IMR-90 (cell line): ENCODE measurements at regions not wholly inside any gene's neighbourhood (a gene's known extent, or its start where the extent isn't known, plus 50 kb on each side); places are given as distances from the start of the nearest gene placed in this dataset.

ENCODE experiments used
- ATAC-seq: fragments of 200-7000 bp; cut with Tn5 transposase; 2 replicates; pipeline ENCODE4 v1.9.1; 2020; ENCODE audit warnings: low read depth, mild to moderate bottlenecking, moderate library complexity
- BruUV-seq: library from RNA; stranded (reverse); fragments of 400-500 nt; replicated peaks from 2 replicates; lab custom pipeline; 2021; lab: Mats Ljungman, UMichigan
- CTCF ChIA-PET: fragments of 300-600 bp; formaldehyde crosslinking; extraction: SDS; loops from one replicate; lab custom pipeline; 2021; ENCODE audit warnings: antibody characterized with exemption; lab: Yijun Ruan, JAX
- POLR2A ChIA-PET: fragments of 300-600 bp; sonication (Branson Sonifier 250); formaldehyde crosslinking; loops from one replicate; lab custom pipeline; 2022; ENCODE audit warnings: antibody characterized with exemption; ENCODE audit not compliant: unreplicated experiment; lab: Charles Lee
- DNase-seq: peaks from one replicate; pipeline ENCODE4 v3.0.0; 2013
- H2AFZ ChIP-seq: replicated peaks from 2 replicates; pipeline ENCODE3; 2013; ENCODE audit warnings: low read length, mild to moderate bottlenecking; ENCODE audit not compliant: poor library complexity
- H2AK5ac ChIP-seq: 2 replicates; pipeline ENCODE4 v1.6.1; 2013; ENCODE audit warnings: low read depth, low read length, inconsistent platforms
- H2AK9ac ChIP-seq: replicated peaks from 2 replicates; pipeline ENCODE3; 2013; ENCODE audit warnings: mild to moderate bottlenecking, low read depth, low read length, moderate library complexity; ENCODE audit not compliant: poor library complexity
- H2BK120ac ChIP-seq: 2 replicates; pipeline ENCODE4 v1.6.1; 2013; ENCODE audit warnings: low read depth, low read length, inconsistent platforms
- H2BK15ac ChIP-seq: 3 replicates; pipeline ENCODE4 v1.6.1; 2013; ENCODE audit warnings: low read depth, low read length, inconsistent platforms
- H2BK20ac ChIP-seq: 2 replicates; pipeline ENCODE4 v1.6.1; 2013; ENCODE audit warnings: low read depth, mild to moderate bottlenecking, inconsistent platforms, low read length, moderate library complexity
- H2BK5ac ChIP-seq: 2 replicates; pipeline ENCODE4 v1.6.1; 2013; ENCODE audit warnings: mild to moderate bottlenecking, low read depth, low read length, inconsistent platforms; ENCODE audit not compliant: poor library complexity, severe bottlenecking
- H3K14ac ChIP-seq: replicated peaks from 2 replicates; pipeline ENCODE4 v1.6.1; 2013; ENCODE audit warnings: low read depth, low read length, inconsistent platforms
- H3K18ac ChIP-seq: 2 replicates; pipeline ENCODE4 v1.6.1; 2013; ENCODE audit warnings: low read depth, low read length, control low read depth
- H3K23ac ChIP-seq: 2 replicates; pipeline ENCODE4 v1.6.1; 2013; ENCODE audit warnings: low read depth, low read length, inconsistent platforms
- H3K27ac ChIP-seq: 2 replicates; pipeline ENCODE4 v1.5.1; 2013; ENCODE audit warnings: mild to moderate bottlenecking, control low read depth, low read length; ENCODE audit not compliant: insufficient read depth
- H3K27me3 ChIP-seq: 2 replicates; pipeline ENCODE4 v1.6.1; 2013; ENCODE audit warnings: low read length; ENCODE audit not compliant: control insufficient read depth, insufficient read depth
- H3K36me3 ChIP-seq: 2 replicates; pipeline ENCODE4 v1.6.1; 2013; ENCODE audit warnings: low read length, mixed read lengths; ENCODE audit not compliant: control insufficient read depth, insufficient read depth
- H3K4ac ChIP-seq: 2 replicates; pipeline ENCODE4 v1.6.1; 2013; ENCODE audit warnings: low read depth, low read length, inconsistent platforms
- H3K4me1 ChIP-seq: 2 replicates; pipeline ENCODE4 v1.6.1; 2013; ENCODE audit warnings: low read length, mixed read lengths; ENCODE audit not compliant: control insufficient read depth, insufficient read depth
- H3K4me2 ChIP-seq: 2 replicates; pipeline ENCODE4 v1.6.1; 2013; ENCODE audit warnings: low read depth, mild to moderate bottlenecking, control low read depth, low read length, moderate library complexity
- H3K4me3 ChIP-seq: 2 replicates; pipeline ENCODE4 v1.5.1; 2013; ENCODE audit warnings: low read depth, mild to moderate bottlenecking, control low read depth, low read length, moderate library complexity; ENCODE audit not compliant: insufficient read depth
- H3K56ac ChIP-seq: 2 replicates; pipeline ENCODE4 v1.6.1; 2013; ENCODE audit warnings: low read length, inconsistent platforms; ENCODE audit not compliant: insufficient read depth; ENCODE audit errors: extremely low read depth
- H3K79me1 ChIP-seq, 2 experiments: 2 replicates each; pipeline ENCODE4 v1.6.1; 2013; ENCODE audit warnings: low read length in 2 of 2, inconsistent platforms in 1 of 2, low read depth in 1 of 2
- H3K9ac ChIP-seq: 2 replicates; pipeline ENCODE4 v1.6.1; 2013; ENCODE audit warnings: low read depth, low read length, control low read depth
- H3K9me1 ChIP-seq: 2 replicates; pipeline ENCODE4 v1.6.1; 2013; ENCODE audit warnings: low read length, inconsistent platforms; ENCODE audit not compliant: insufficient read depth
- H3K9me3 ChIP-seq: 2 replicates; pipeline ENCODE4 v1.6.1; 2013; ENCODE audit warnings: low read length; ENCODE audit not compliant: control insufficient read depth, insufficient read depth
- H4K20me1 ChIP-seq: 2 replicates; pipeline ENCODE4 v1.6.1; 2013; ENCODE audit warnings: low read length, inconsistent platforms; ENCODE audit not compliant: insufficient read depth
- H4K5ac ChIP-seq: 2 replicates; pipeline ENCODE4 v1.6.1; 2013; ENCODE audit warnings: mild to moderate bottlenecking, low read depth, low read length, control low read depth
- H4K8ac ChIP-seq, 2 experiments: 2 replicates each; pipeline ENCODE4 v1.6.1; 2013; ENCODE audit warnings: low read depth in 2 of 2, low read length in 2 of 2, control low read depth in 1 of 2, inconsistent platforms in 1 of 2
- H4K91ac ChIP-seq: 2 replicates; pipeline ENCODE4 v1.6.1; 2013; ENCODE audit warnings: low read depth, low read length, inconsistent platforms; ENCODE audit not compliant: insufficient read depth
- CEBPB ChIP-seq: IDR thresholded peaks from 2 replicates; pipeline ENCODE4 v1.6.1; 2012; ENCODE audit warnings: low read depth, low read length, improper control_type of control experiment
- CHD1 ChIP-seq: IDR thresholded peaks from 2 replicates; pipeline ENCODE4 v1.6.1; 2012; ENCODE audit warnings: low read depth, low read length, improper control_type of control experiment
- MAFK ChIP-seq: IDR thresholded peaks from 2 replicates; pipeline ENCODE4 v1.6.1; 2012; ENCODE audit warnings: low read depth, low read length, improper control_type of control experiment
- MAZ ChIP-seq: IDR thresholded peaks from 2 replicates; pipeline ENCODE4 v1.6.1; 2012; ENCODE audit warnings: low read depth, mild to moderate bottlenecking, low read length, improper control_type of control experiment, moderate library complexity, borderline replicate concordance
- MXI1 ChIP-seq: IDR thresholded peaks from 2 replicates; pipeline ENCODE4 v1.6.1; 2012; ENCODE audit warnings: low read depth, mild to moderate bottlenecking, low read length, moderate library complexity, borderline replicate concordance
- POLR2A ChIP-seq: IDR thresholded peaks from 2 replicates; pipeline ENCODE4 v1.6.1; 2012; ENCODE audit warnings: mild to moderate bottlenecking, low read depth, low read length
- RCOR1 ChIP-seq: IDR thresholded peaks from 2 replicates; pipeline ENCODE4 v1.6.1; 2012; ENCODE audit warnings: mild to moderate bottlenecking, low read length, improper control_type of control experiment; ENCODE audit not compliant: insufficient replicate concordance
- RFX5 ChIP-seq: IDR thresholded peaks from 2 replicates; pipeline ENCODE4 v1.8.0; 2012; ENCODE audit warnings: low read depth, mild to moderate bottlenecking, low read length, moderate library complexity
- dilution Hi-C: fragments of 300-500 bp; cut with HindIII; formaldehyde crosslinking; loops from one replicate; pipeline ENCODE4 v1.14.3; 2018; ENCODE audit warnings: low sequenced_read_pairs; ENCODE audit not compliant: unreplicated experiment
- in situ Hi-C: fragments of 300-500 bp; cut with MboI; formaldehyde crosslinking; loops from 3 replicates; pipeline ENCODE4 v1.14.3; 2019; ENCODE audit warnings: low sequenced_read_pairs, inconsistent platforms, mixed read lengths
- intact Hi-C: fragments of 100-400 bp; cut with micrococcal nuclease; formaldehyde crosslinking; loops from 2 replicates; pipeline ENCODE4 v1.10.0; 2022
- TF ChIP-seq, protein P1 (sequence below): conservative IDR thresholded peaks from 2 replicates; pipeline ENCODE4 v1.5.1; 2012; ENCODE audit warnings: mild to moderate bottlenecking, low read depth, low read length, improper control_type of control experiment
- TF ChIP-seq, protein P2 (sequence below): fragments of 150-350 bp; IDR thresholded peaks from 2 replicates; pipeline ENCODE4 v1.6.1; 2017; ENCODE audit warnings: mild to moderate bottlenecking, antibody characterized with exemption, low read length, low read depth

DNA sequence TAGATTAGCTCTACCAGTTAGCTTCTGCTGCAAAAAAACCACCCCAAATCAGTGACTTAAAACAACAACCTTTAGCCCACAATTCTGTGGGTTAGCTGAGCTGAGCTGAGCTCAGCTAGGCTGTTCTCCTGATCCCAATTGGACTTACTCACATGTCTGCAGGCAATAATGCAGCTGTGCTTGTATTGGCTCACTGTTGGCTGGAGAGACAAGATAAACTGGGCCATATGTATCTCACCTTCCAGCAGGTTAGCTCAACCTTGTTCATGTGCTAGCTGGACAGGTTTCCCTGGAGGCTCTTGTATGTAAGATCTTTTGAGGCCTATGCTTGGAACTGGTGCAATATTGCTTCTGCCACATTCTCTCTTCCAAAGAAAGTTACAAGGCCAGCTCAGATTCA lies 261.5 kb upstream of the ADGRL3 start:
- Histone ChIP-seq H4K20me1 (no peaks in the 10 kb centered on the region), H3K9me1 (no peaks in the 10 kb centered on the region), H3K18ac (no peak overlapping the region), H3K4ac (no peak overlapping the region), H4K91ac (no peak overlapping the region), H3K27me3 (no peaks in the 10 kb centered on the region), H2BK15ac (no peak overlapping the region), H2AK9ac (no peak overlapping the region), H2BK5ac (no peak overlapping the region), H3K4me3 (no peak overlapping the region), H3K79me1 (no peaks in the 10 kb centered on the region), H3K4me2 (no peak overlapping the region), H2BK20ac (no peak overlapping the region), H4K5ac (no peak overlapping the region), H4K8ac (no peak overlapping the region), H2AFZ (no peak overlapping the region), H3K27ac (no peak overlapping the region), H3K14ac (no peak overlapping the region), H3K56ac (no peak overlapping the region), H3K4me1 (no peaks in the 10 kb centered on the region), H2BK120ac (no peak overlapping the region), H3K9ac (no peak overlapping the region), H3K36me3 (no peaks in the 10 kb centered on the region), H2AK5ac (no peak overlapping the region), H3K23ac (no peak overlapping the region), H3K9me3 (no peaks in the 10 kb centered on the region)
- no TSS peak for BruUV-seq
- ChIA-PET CTCF (no interaction called here), POLR2A (no interaction called here)
- dilution Hi-C loops (no loop called here), in situ Hi-C loops (no loop called here), intact Hi-C loops (no loop called here)
- no peak for ATAC-seq
- no peak for TF ChIP-seq MAFK
- TF ChIP-seq RFX5 = no peak
- TF ChIP-seq, protein P1, sequence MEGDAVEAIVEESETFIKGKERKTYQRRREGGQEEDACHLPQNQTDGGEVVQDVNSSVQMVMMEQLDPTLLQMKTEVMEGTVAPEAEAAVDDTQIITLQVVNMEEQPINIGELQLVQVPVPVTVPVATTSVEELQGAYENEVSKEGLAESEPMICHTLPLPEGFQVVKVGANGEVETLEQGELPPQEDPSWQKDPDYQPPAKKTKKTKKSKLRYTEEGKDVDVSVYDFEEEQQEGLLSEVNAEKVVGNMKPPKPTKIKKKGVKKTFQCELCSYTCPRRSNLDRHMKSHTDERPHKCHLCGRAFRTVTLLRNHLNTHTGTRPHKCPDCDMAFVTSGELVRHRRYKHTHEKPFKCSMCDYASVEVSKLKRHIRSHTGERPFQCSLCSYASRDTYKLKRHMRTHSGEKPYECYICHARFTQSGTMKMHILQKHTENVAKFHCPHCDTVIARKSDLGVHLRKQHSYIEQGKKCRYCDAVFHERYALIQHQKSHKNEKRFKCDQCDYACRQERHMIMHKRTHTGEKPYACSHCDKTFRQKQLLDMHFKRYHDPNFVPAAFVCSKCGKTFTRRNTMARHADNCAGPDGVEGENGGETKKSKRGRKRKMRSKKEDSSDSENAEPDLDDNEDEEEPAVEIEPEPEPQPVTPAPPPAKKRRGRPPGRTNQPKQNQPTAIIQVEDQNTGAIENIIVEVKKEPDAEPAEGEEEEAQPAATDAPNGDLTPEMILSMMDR = no peak
- no peak for TF ChIP-seq CHD1
- no peak for TF ChIP-seq MXI1
- TF ChIP-seq CEBPB = no peak
- TF ChIP-seq, protein P2, sequence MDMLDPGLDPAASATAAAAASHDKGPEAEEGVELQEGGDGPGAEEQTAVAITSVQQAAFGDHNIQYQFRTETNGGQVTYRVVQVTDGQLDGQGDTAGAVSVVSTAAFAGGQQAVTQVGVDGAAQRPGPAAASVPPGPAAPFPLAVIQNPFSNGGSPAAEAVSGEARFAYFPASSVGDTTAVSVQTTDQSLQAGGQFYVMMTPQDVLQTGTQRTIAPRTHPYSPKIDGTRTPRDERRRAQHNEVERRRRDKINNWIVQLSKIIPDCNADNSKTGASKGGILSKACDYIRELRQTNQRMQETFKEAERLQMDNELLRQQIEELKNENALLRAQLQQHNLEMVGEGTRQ = no peak
- no peak for TF ChIP-seq RCOR1
- no peak for TF ChIP-seq POLR2A
- TF ChIP-seq MAZ = no peak
- DNase-seq = no peak
